OCI-LY1 (cell line): ENCODE measurements at regions not wholly inside any gene's neighbourhood (a gene's known extent, or its start where the extent isn't known, plus 50 kb on each side); places are given as distances from the start of the nearest gene placed in this dataset.

Source experiments
- EZH2 ChIP-seq: fragments of 200-600 bp; sonication (generic), shearing (Covaris generic); IDR thresholded peaks from 2 replicates; pipeline ENCODE4 v1.8.0; 2017; ENCODE audit warnings: borderline replicate concordance, mixed run types, mild to moderate bottlenecking, antibody characterized with exemption, low read length, moderate library complexity, mixed read lengths
- TF ChIP-seq, protein P1 (sequence below): fragments of 200-600 bp; sonication (generic), shearing (Covaris generic); IDR thresholded peaks from 2 replicates; pipeline ENCODE4 v1.5.1; 2017; ENCODE audit warnings: mild to moderate bottlenecking, antibody characterized with exemption, low read length, moderate library complexity, mixed read lengths

DNA sequence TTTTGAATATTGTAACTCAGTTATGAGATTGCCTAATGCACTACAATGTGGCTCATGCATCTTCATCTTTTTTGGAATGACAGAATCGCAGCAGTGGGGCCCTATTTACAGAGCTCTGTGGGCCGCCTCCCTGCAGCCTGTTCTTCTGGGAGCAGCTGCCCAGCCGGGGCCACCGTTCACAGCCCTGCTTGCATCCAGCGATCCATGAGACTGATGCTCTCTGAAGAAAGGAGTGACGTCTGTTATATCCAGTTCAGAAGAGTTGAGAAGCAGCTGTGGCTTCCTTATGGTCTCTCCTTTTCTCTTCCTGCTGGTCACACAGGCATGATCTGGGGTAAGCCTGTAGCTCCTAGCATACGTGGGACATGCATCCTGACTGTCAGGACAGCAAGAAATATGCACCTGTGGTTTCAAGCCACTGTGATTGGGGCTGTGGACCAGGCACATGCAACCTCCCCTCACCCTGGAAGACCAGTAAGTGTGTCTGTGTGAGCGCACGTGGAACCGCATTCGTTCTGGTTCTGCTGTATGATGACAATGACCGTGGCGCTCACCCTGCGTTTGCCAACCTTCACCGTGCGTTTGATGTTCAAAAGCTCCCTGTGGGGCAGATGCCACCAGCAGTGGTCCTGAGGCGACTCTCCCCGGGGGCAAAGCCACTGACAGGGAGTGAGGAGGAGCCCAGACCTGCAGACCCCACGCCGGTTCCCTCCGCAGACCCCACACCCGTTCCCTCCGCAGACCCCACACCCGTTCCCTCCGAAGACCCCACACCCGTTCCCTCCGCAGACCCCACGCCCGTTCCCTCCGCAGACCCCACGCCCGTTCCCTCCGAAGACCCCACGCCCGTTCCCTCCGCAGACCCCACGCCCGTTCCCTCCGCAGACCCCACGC lies 189.8 kb downstream of the TMEM18 start:
- TF ChIP-seq, protein P1, sequence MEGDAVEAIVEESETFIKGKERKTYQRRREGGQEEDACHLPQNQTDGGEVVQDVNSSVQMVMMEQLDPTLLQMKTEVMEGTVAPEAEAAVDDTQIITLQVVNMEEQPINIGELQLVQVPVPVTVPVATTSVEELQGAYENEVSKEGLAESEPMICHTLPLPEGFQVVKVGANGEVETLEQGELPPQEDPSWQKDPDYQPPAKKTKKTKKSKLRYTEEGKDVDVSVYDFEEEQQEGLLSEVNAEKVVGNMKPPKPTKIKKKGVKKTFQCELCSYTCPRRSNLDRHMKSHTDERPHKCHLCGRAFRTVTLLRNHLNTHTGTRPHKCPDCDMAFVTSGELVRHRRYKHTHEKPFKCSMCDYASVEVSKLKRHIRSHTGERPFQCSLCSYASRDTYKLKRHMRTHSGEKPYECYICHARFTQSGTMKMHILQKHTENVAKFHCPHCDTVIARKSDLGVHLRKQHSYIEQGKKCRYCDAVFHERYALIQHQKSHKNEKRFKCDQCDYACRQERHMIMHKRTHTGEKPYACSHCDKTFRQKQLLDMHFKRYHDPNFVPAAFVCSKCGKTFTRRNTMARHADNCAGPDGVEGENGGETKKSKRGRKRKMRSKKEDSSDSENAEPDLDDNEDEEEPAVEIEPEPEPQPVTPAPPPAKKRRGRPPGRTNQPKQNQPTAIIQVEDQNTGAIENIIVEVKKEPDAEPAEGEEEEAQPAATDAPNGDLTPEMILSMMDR, result no peak
- no peak for TF ChIP-seq EZH2
